NCI-H187 (cell line): ENCODE measurements at regions not wholly inside any gene's neighbourhood (a gene's known extent, or its start where the extent isn't known, plus 50 kb on each side); places are given as distances from the start of the nearest gene placed in this dataset.

Experiments
- DNase-seq, 2 experiments: peaks; one replicate each; lab custom pipeline; 2025; lab: John Stamatoyannopoulos, UW

- no peak for DNase-seq
Observed at GRCh38 chr5:40414922-40415321, 264.8 kb upstream of the PTGER4 start.

GRCh38 chr5:40413743-40414142, 266.0 kb upstream of the PTGER4 start:
- DNase-seq: no peak

GRCh38 chr5:40412771-40413170, 266.9 kb upstream of the PTGER4 start:
- DNase-seq: no peak

GRCh38 chr5:40410964-40411635, 268.6 kb upstream of the PTGER4 start:
- no peak for DNase-seq

GRCh38 chr5:40410231-40410861, 269.4 kb upstream of the PTGER4 start:
- no peak for DNase-seq

- DNase-seq: no peak
Observed at GRCh38 chr5:40409601-40410000, 270.1 kb upstream of the PTGER4 start.

- DNase-seq: no peak
Observed at GRCh38 chr5:40406741-40407211, 272.9 kb upstream of the PTGER4 start.

GRCh38 chr5:40405996-40406740, 273.5 kb upstream of the PTGER4 start:
- no peak for DNase-seq

- no peak for DNase-seq
Observed at GRCh38 chr5:40405230-40405629, 274.5 kb upstream of the PTGER4 start.

- DNase-seq: no peak
Observed at GRCh38 chr5:40404613-40405012, 275.1 kb upstream of the PTGER4 start.

- DNase-seq: no peak
Observed at GRCh38 chr5:40402007-40402364, 277.7 kb upstream of the PTGER4 start.

- DNase-seq: no peak
Observed at GRCh38 chr5:40401284-40402006, 278.3 kb upstream of the PTGER4 start.

- no peak for DNase-seq
Observed at GRCh38 chr5:40400245-40400644, 279.5 kb upstream of the PTGER4 start.

GRCh38 chr5:40399349-40399748, 280.4 kb upstream of the PTGER4 start:
- no peak for DNase-seq

- no peak for DNase-seq
Observed at GRCh38 chr5:40397976-40398375, 281.7 kb upstream of the PTGER4 start.

GRCh38 chr5:40397091-40397490, 282.6 kb upstream of the PTGER4 start:
- DNase-seq: no peak

- no peak for DNase-seq
Observed at GRCh38 chr5:40396317-40396716, 283.4 kb upstream of the PTGER4 start.

- no peak for DNase-seq
Observed at GRCh38 chr5:40395251-40395650, 284.5 kb upstream of the PTGER4 start.

- DNase-seq: no peak
Observed at GRCh38 chr5:40394698-40395097, 285.0 kb upstream of the PTGER4 start.

GRCh38 chr5:40391642-40392041, 288.1 kb upstream of the PTGER4 start:
- DNase-seq: no peak

- DNase-seq: no peak
Observed at GRCh38 chr5:40390281-40391149, 289.2 kb upstream of the PTGER4 start.

- DNase-seq: no peak
Observed at GRCh38 chr5:40389591-40389990, 290.1 kb upstream of the PTGER4 start.
